ENCODE measurements at regions not wholly inside any gene's neighbourhood (a gene's known extent, or its start where the extent isn't known, plus 50 kb on each side); places are given as distances from the start of the nearest gene placed in this dataset.
"Not testable (repeated sequence)": the region's sequence is repeated elsewhere in the genome, so short reads cannot be mapped to it uniquely, and the experiment has no call there.

DNA sequence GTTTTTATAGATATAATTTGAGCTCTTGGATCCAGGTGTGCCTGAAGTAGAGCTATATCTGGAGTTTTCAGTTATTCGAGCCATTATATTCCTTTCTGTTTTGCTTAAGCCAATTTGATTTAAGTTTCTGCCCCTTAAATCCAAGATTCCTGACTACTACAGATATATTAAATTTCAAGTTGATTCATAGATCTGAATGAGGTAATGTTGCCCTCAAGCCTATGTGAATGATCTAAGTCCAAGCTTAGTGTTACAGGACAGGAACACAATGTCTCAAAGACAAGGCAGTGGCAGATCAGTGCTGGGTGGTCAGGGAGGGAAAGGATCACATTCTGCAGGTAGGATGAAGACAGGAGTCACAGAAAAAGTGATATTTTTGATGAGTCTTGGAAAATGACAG lies 75.7 kb upstream of the CTBP2 start:
- no peaks in the 10 kb centered on the region for H3K4me1 ChIP-seq (ENCODE audit: insufficient read depth)
- no peak for TF ChIP-seq EP300 (IDR thresholded peaks at IDR 0.05)
- TF ChIP-seq, protein P1, sequence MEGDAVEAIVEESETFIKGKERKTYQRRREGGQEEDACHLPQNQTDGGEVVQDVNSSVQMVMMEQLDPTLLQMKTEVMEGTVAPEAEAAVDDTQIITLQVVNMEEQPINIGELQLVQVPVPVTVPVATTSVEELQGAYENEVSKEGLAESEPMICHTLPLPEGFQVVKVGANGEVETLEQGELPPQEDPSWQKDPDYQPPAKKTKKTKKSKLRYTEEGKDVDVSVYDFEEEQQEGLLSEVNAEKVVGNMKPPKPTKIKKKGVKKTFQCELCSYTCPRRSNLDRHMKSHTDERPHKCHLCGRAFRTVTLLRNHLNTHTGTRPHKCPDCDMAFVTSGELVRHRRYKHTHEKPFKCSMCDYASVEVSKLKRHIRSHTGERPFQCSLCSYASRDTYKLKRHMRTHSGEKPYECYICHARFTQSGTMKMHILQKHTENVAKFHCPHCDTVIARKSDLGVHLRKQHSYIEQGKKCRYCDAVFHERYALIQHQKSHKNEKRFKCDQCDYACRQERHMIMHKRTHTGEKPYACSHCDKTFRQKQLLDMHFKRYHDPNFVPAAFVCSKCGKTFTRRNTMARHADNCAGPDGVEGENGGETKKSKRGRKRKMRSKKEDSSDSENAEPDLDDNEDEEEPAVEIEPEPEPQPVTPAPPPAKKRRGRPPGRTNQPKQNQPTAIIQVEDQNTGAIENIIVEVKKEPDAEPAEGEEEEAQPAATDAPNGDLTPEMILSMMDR (IDR thresholded peaks at IDR 0.05) = no peak
- no peak for TF ChIP-seq POLR2A (IDR thresholded peaks at IDR 0.05)
- no peaks in the 10 kb centered on the region for H3K9me3 ChIP-seq
- no peaks in the 10 kb centered on the region for H3K36me3 ChIP-seq
- no peak overlapping the region for H3K4me3 ChIP-seq
- intact Hi-C loops (cut with DNase I) = no loop called here
- DNase-seq = no peak
- H3K27ac ChIP-seq = no peak overlapping the region
- 90 to 93% (median 90%) methylated on average over 1 of the region's 1 CpG for WGBS, 3 donors
- no peaks in the 10 kb centered on the region for H3K27me3 ChIP-seq

DNA sequence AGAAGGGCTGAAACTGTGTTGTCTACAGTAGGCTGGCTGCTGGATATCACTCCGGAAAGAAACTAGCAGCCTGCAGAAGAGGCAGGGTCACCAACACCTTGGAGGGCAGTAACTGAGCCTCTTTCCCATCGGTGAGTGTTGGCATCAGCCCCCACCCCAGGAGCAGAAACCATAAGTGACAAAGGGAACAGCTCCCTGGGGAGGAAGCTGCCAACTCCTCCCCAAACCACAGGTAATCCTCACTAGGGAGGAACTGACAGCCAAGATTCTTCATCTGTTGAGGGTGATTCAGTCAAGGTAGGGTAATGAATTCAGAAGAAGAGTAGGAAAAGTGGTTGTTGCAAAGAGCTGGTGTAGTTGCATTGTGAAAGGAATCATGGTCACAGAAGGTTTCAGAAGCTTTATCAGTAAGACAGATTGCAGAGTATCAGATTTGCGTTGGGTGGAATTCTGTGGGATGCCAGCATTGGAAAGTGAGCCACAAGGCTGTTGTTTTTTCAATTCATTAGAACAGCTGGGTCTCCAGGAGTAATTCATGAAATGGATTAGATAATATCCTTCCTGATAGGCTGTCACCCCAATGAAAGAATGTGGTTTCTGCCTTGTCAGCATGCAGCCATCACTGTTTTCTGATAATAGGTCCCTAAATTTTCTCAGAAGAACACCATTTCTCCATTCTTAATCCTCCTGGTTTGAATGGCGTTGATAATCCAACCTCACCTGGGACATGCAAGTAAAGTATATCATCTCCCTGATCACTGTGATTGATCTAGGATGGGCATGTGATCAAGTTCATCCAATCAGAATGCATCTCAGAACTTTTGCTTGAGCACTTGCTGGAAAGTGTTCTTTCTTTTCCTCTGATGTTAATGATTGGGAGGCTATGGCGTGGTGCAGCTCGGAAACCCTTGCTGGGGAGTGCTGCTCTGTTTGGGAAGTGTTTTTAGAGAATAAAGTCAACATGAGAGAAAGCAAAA lies 75.0 kb upstream of the CTBP2 start:
- DNase-seq = no peak
- Histone ChIP-seq H3K27ac (no peak overlapping the region), H3K36me3 (no peaks in the 10 kb centered on the region), H3K9me3 (no peaks in the 10 kb centered on the region), H3K4me3 (no peak overlapping the region), H3K27me3 (no peaks in the 10 kb centered on the region), H3K4me1 (ENCODE audit: insufficient read depth) (no peaks in the 10 kb centered on the region)
- intact Hi-C loops (cut with DNase I) = no loop called here
- 71 to 80% (median 72%) methylated on average over 6 of the region's 6 CpGs for WGBS, 3 donors
- no peak for TF ChIP-seq POLR2A (IDR thresholded peaks at IDR 0.05)
- TF ChIP-seq, protein P1 (IDR thresholded peaks at IDR 0.05) = no peak
- no peak for TF ChIP-seq EP300 (IDR thresholded peaks at IDR 0.05)

DNA sequence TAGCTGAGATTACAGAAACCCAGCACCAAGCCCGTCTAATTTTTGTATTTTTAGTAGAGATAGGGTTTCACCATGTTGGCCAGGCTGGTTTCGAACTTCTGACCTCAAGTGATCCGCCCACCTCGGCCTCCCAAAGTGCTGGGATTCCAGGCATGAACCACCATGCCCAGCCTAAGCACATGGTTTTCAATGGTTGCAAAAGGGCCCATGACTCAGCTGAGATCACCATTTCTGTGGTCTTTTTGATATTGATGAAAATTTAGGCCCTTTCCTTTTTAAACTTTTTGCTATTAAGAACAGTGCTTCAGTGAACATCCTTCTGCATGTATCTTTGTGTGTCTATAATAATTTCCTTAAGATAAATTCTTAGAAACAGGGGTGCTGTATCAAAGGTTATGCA lies 74.2 kb upstream of the CTBP2 start:
- WGBS, 3 donors = 78 to 93% (median 79%) methylated on average over 4 of the region's 4 CpGs
- H3K27me3 ChIP-seq; H3K9me3 ChIP-seq; H3K4me1 ChIP-seq (ENCODE audit: insufficient read depth); DNase-seq; H3K4me3 ChIP-seq; H3K27ac ChIP-seq; H3K36me3 ChIP-seq; intact Hi-C loops (cut with DNase I): not testable (repeated sequence)

DNA sequence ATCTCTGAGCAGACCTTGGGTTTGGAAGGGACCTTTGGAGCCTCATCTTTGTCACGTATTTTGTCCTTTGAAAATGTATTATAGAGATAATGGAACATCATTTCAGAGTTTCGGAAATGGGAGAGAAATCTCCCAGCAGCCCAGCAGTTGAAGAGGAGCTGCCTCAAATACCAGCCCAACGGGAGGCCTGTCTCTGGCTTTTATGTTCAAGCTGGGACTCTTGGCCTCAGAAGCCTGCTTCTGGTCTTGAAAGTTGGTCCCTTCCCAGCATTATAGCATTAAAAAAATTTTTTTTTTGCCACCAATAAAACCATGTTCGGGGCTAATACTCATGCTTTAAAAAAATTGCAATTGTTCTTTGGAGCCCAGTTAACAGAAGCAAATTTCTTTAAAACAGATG lies 73.4 kb upstream of the CTBP2 start:
- intact Hi-C loops (cut with DNase I) = no loop called here
- no peaks in the 10 kb centered on the region for H3K9me3 ChIP-seq
- no peaks in the 10 kb centered on the region for H3K27me3 ChIP-seq
- TF ChIP-seq EP300 (IDR thresholded peaks at IDR 0.05) = no peak
- no peak for TF ChIP-seq POLR2A (IDR thresholded peaks at IDR 0.05)
- TF ChIP-seq, protein P1 (IDR thresholded peaks at IDR 0.05) = no peak
- H3K4me1 ChIP-seq (ENCODE audit: insufficient read depth) = no peaks in the 10 kb centered on the region
- no peak overlapping the region for H3K4me3 ChIP-seq
- H3K36me3 ChIP-seq = no peaks in the 10 kb centered on the region
- H3K27ac ChIP-seq = no peak overlapping the region
- WGBS, 3 donors = 78 to 82% (median 79%) methylated on average over 4 of the region's 4 CpGs
- DNase-seq = no peak

DNA sequence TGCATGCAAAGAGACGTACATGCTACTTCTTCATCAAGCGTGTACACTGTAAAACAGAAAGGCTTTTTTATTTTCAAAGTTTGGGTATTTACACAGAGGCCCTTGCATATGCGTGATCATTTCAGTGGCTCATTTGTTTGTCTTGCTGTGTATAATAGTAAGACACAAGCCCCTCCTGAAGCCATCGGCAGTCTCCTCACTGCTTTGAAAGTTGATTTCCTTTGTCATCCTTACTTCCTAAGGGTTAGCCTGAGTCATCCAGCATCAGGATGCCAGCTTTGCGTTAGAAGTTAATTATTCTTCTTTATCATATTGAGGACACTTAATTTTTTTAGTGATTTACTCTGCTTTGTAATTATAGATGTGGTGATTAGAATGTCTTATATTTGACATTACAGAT lies 72.5 kb upstream of the CTBP2 start:
- Histone ChIP-seq H3K9me3 (no peaks in the 10 kb centered on the region), H3K27me3 (no peaks in the 10 kb centered on the region), H3K4me3 (no peak overlapping the region), H3K4me1 (ENCODE audit: insufficient read depth) (no peaks in the 10 kb centered on the region), H3K27ac (no peak overlapping the region), H3K36me3 (no peaks in the 10 kb centered on the region)
- intact Hi-C loops (cut with DNase I) = no loop called here
- TF ChIP-seq, protein P1 (IDR thresholded peaks at IDR 0.05) = no peak
- TF ChIP-seq EP300 (IDR thresholded peaks at IDR 0.05) = no peak
- no peak for TF ChIP-seq POLR2A (IDR thresholded peaks at IDR 0.05)
- 83 to 85% (median 85%) methylated on average over 5 of the region's 5 CpGs for WGBS, 3 donors
- no peak for DNase-seq

Data from ovary (tissue), 7 donors.